HEK293 (cell line): ENCODE measurements at regions not wholly inside any gene's neighbourhood (a gene's known extent, or its start where the extent isn't known, plus 50 kb on each side); places are given as distances from the start of the nearest gene placed in this dataset.
A peak's percentile ranks its signal among the peaks of the same experiment; 100 is the strongest.

ENCODE experiments used
- CTCF ChIA-PET: fragments of 350-600 bp; formaldehyde crosslinking; extraction: SDS; loops from one replicate; lab custom pipeline; 2021; ENCODE audit warnings: antibody characterized with exemption; lab: Yijun Ruan, JAX
- POLR2A ChIA-PET: fragments of 300-600 bp; formaldehyde crosslinking; extraction: SDS; loops from one replicate; lab custom pipeline; 2020; ENCODE audit warnings: antibody characterized with exemption, inconsistent platforms; lab: Yijun Ruan, JAX
- H3K27ac ChIP-seq: fragments of 200-500 bp; sonication (Bioruptor generic); 2 replicates; pipeline ENCODE4 v1.5.1; 2014; ENCODE audit warnings: low read depth, low read length, control low read depth, inconsistent platforms; ENCODE audit errors: extremely low read depth
- H3K36me3 ChIP-seq, 2 experiments: fragments of 200-500 bp in 1 of 2; sonication (Bioruptor generic) in 1 of 2; 1 replicate in 1 of 2; 2 replicates in 1 of 2; pipeline ENCODE4 v1.5.1; 2014 to 2017; ENCODE audit warnings: inconsistent platforms in 2 of 2, low read length in 2 of 2; ENCODE audit not compliant: control insufficient read depth in 2 of 2, insufficient read depth in 1 of 2
- H3K4me1 ChIP-seq: fragments of 200-500 bp; sonication (Bioruptor generic); 2 replicates; pipeline ENCODE4 v1.5.1; 2014; ENCODE audit warnings: mild to moderate bottlenecking, low read length, inconsistent platforms; ENCODE audit not compliant: control insufficient read depth, insufficient read depth
- H3K4me3 ChIP-seq: 2 replicates; pipeline ENCODE4 v1.5.1; 2011; ENCODE audit warnings: low read depth, mild to moderate bottlenecking, control low read depth, low read length, moderate library complexity
- H3K9me3 ChIP-seq: fragments of 200-500 bp; sonication (Bioruptor generic); 2 replicates; pipeline ENCODE4 v1.5.1; 2014; ENCODE audit warnings: low read depth, low read length, inconsistent platforms; ENCODE audit not compliant: control insufficient read depth, insufficient read depth
- KLF16 ChIP-seq: fragments of 450-650 bp; formaldehyde crosslinking; IDR thresholded peaks from 2 replicates; pipeline ENCODE4 v1.5.1; 2017; ENCODE audit warnings: missing biosample characterization, missing genetic modification characterization
- KLF8 ChIP-seq: fragments of 450-650 bp; formaldehyde crosslinking; IDR thresholded peaks from 2 replicates; pipeline ENCODE4 v1.5.1; 2016; ENCODE audit warnings: missing biosample characterization, missing genetic modification characterization
- KLF9 ChIP-seq: fragments of 450-650 bp; formaldehyde crosslinking; IDR thresholded peaks from 2 replicates; pipeline ENCODE4 v1.5.1; 2016; ENCODE audit warnings: missing biosample characterization, missing genetic modification characterization, low read depth
- PRDM4 ChIP-seq: fragments of 450-650 bp; formaldehyde crosslinking; IDR thresholded peaks from 2 replicates; pipeline ENCODE4 v1.5.1; 2017; ENCODE audit warnings: missing biosample characterization, missing genetic modification characterization
- PRDM6 ChIP-seq: fragments of 450-650 bp; formaldehyde crosslinking; IDR thresholded peaks from 2 replicates; pipeline ENCODE4 v1.5.1; 2017; ENCODE audit warnings: missing biosample characterization, missing genetic modification characterization
- ZFP41 ChIP-seq: fragments of 450-650 bp; formaldehyde crosslinking; IDR thresholded peaks from 2 replicates; pipeline ENCODE4 v1.5.1; 2016; ENCODE audit warnings: missing biosample characterization, missing genetic modification characterization, borderline replicate concordance
- ZNF138 ChIP-seq: fragments of 450-650 bp; formaldehyde crosslinking; IDR thresholded peaks from 2 replicates; pipeline ENCODE4 v1.5.1; 2016; ENCODE audit warnings: missing biosample characterization, missing genetic modification characterization, borderline replicate concordance
- ZNF146 ChIP-seq: fragments of 450-650 bp; formaldehyde crosslinking; IDR thresholded peaks from 2 replicates; pipeline ENCODE4 v1.5.1; 2016; ENCODE audit warnings: missing biosample characterization, missing genetic modification characterization
- ZNF169 ChIP-seq: fragments of 450-650 bp; formaldehyde crosslinking; IDR thresholded peaks from 2 replicates; pipeline ENCODE4 v1.5.1; 2016; ENCODE audit warnings: missing biosample characterization, missing genetic modification characterization
- ZNF223 ChIP-seq: fragments of 450-650 bp; formaldehyde crosslinking; IDR thresholded peaks from 2 replicates; pipeline ENCODE4 v1.5.1; 2016; ENCODE audit warnings: missing biosample characterization, missing genetic modification characterization
- ZNF23 ChIP-seq: fragments of 450-650 bp; formaldehyde crosslinking; IDR thresholded peaks from 2 replicates; pipeline ENCODE4 v1.5.1; 2016; ENCODE audit warnings: missing biosample characterization, missing genetic modification characterization, borderline replicate concordance
- ZNF266 ChIP-seq: fragments of 450-650 bp; formaldehyde crosslinking; IDR thresholded peaks from 2 replicates; pipeline ENCODE4 v1.5.1; 2016; ENCODE audit warnings: missing biosample characterization, missing genetic modification characterization, low read depth
- ZNF292 ChIP-seq: fragments of 450-650 bp; formaldehyde crosslinking; IDR thresholded peaks from 2 replicates; pipeline ENCODE4 v1.5.1; 2016; ENCODE audit warnings: low read depth, missing biosample characterization, missing genetic modification characterization, borderline replicate concordance
- ZNF394 ChIP-seq: fragments of 450-650 bp; formaldehyde crosslinking; IDR thresholded peaks from 2 replicates; pipeline ENCODE4 v1.5.1; 2016; ENCODE audit warnings: missing biosample characterization, missing genetic modification characterization, mild to moderate bottlenecking, moderate library complexity, borderline replicate concordance
- ZNF423 ChIP-seq: fragments of 450-650 bp; formaldehyde crosslinking; IDR thresholded peaks from 2 replicates; pipeline ENCODE4 v1.5.1; 2016; ENCODE audit warnings: missing biosample characterization, missing genetic modification characterization
- ZNF514 ChIP-seq: fragments of 450-650 bp; formaldehyde crosslinking; IDR thresholded peaks from 2 replicates; pipeline ENCODE4 v1.5.1; 2016; ENCODE audit warnings: missing biosample characterization, missing genetic modification characterization
- ZNF521 ChIP-seq: fragments of 450-650 bp; formaldehyde crosslinking; IDR thresholded peaks from 2 replicates; pipeline ENCODE4 v1.5.1; 2017; ENCODE audit warnings: missing biosample characterization, mild to moderate bottlenecking, missing genetic modification characterization
- ZNF670 ChIP-seq: fragments of 450-650 bp; formaldehyde crosslinking; IDR thresholded peaks from 2 replicates; pipeline ENCODE4 v1.5.1; 2016; ENCODE audit warnings: missing biosample characterization, missing genetic modification characterization, low read depth
- ZNF76 ChIP-seq: fragments of 450-650 bp; formaldehyde crosslinking; IDR thresholded peaks from 2 replicates; pipeline ENCODE4; 2016; ENCODE audit warnings: low read depth, missing biosample characterization, missing genetic modification characterization, borderline replicate concordance
- ZNF785 ChIP-seq: fragments of 450-650 bp; formaldehyde crosslinking; IDR thresholded peaks from 2 replicates; pipeline ENCODE4 v1.5.1; 2016; ENCODE audit warnings: missing biosample characterization, missing genetic modification characterization
- ZNF791 ChIP-seq: fragments of 450-650 bp; formaldehyde crosslinking; IDR thresholded peaks from 2 replicates; pipeline ENCODE4 v1.5.1; 2016; ENCODE audit warnings: missing biosample characterization, missing genetic modification characterization
- ZNF792 ChIP-seq: fragments of 450-650 bp; formaldehyde crosslinking; IDR thresholded peaks from 2 replicates; pipeline ENCODE4 v1.5.1; 2016; ENCODE audit warnings: missing biosample characterization, missing genetic modification characterization
- ZSCAN23 ChIP-seq: fragments of 450-650 bp; formaldehyde crosslinking; IDR thresholded peaks from 2 replicates; pipeline ENCODE4 v1.5.1; 2016; ENCODE audit warnings: missing biosample characterization, missing genetic modification characterization
- TF ChIP-seq, protein P1 (sequence below): fragments of 450-650 bp; formaldehyde crosslinking; IDR thresholded peaks from 2 replicates; pipeline ENCODE4 v1.5.1; 2016; ENCODE audit warnings: missing biosample characterization, missing genetic modification characterization
- TF ChIP-seq, protein P2 (sequence below): fragments of 450-650 bp; formaldehyde crosslinking; IDR thresholded peaks from 2 replicates; pipeline ENCODE4 v1.5.1; 2016; ENCODE audit warnings: missing biosample characterization, missing genetic modification characterization
- TF ChIP-seq, protein P3 (sequence below): fragments of 450-650 bp; formaldehyde crosslinking; IDR thresholded peaks from 2 replicates; pipeline ENCODE4 v1.5.1; 2016; ENCODE audit warnings: missing biosample characterization, missing genetic modification characterization

GRCh38 chr22:46053563-46054090 is 76.7 kb upstream of the WNT7B start (continued):
- TF ChIP-seq, protein P1, sequence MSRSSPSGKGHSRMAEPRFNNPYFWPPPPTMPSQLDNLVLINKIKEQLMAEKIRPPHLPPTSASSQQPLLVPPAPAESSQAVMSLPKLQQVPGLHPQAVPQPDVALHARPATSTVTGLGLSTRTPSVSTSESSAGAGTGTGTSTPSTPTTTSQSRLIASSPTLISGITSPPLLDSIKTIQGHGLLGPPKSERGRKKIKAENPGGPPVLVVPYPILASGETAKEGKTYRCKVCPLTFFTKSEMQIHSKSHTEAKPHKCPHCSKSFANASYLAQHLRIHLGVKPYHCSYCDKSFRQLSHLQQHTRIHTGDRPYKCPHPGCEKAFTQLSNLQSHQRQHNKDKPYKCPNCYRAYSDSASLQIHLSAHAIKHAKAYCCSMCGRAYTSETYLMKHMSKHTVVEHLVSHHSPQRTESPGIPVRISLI (tag by site-specific recombination): no peak
- TF ChIP-seq ZNF423 (peak; percentile 50; the same call in 1 of the 2 replicates), KLF9 (tag by site-specific recombination) (peak; percentile 63; the same call in 1 of the 2 replicates), ZNF23 (tag by site-specific recombination) (no peak), KLF8 (peak; percentile 86; the same call in 1 of the 2 replicates), ZNF521 (tag by site-specific recombination) (no peak; the same call in 1 of the 2 replicates)

- peaks cover 16% of the 10 kb centered on the region for H3K4me1 ChIP-seq
- CTCF ChIA-PET: interaction anchor here (0.9 to 3.1 kb wide), 5 partner anchors 10 to 63 kb away, joined by 3 to 19 read pairs (median 4); no protein-coding TSS in a partner anchor
- no peaks in the 10 kb centered on the region for H3K36me3 ChIP-seq
- no peaks in the 10 kb centered on the region for H3K9me3 ChIP-seq
- H3K27ac ChIP-seq: peak overlapping the region; percentile 100
- H3K4me3 ChIP-seq: peak overlapping the region; percentile 74
- POLR2A ChIA-PET: interaction anchor here (0.6 to 6.2 kb wide), 10 partner anchors 9 to 56 kb away, joined by 3 to 42 read pairs (median 6); no protein-coding TSS in a partner anchor
- TF ChIP-seq ZNF76 (tag by site-specific recombination) (peak; percentile 75), ZNF394 (no peak), ZNF791 (tag by site-specific recombination) (no peak), ZNF138 (tag by site-specific recombination) (no peak), ZNF169 (tag by site-specific recombination) (no peak), ZNF792 (tag by site-specific recombination) (no peak), ZNF223 (tag by site-specific recombination) (no peak), ZNF292 (no peak), ZNF514 (no peak), ZNF146 (tag by site-specific recombination) (no peak), KLF16 (tag by site-specific recombination) (no peak), PRDM4 (tag by site-specific recombination) (no peak), ZSCAN23 (tag by site-specific recombination) (no peak), ZNF670 (tag by site-specific recombination) (no peak), PRDM6 (tag by site-specific recombination) (no peak; the same call in 1 of the 2 replicates), ZNF266 (tag by site-specific recombination) (no peak), ZFP41 (no peak), ZNF785 (tag by site-specific recombination) (no peak)
- TF ChIP-seq, protein P2, sequence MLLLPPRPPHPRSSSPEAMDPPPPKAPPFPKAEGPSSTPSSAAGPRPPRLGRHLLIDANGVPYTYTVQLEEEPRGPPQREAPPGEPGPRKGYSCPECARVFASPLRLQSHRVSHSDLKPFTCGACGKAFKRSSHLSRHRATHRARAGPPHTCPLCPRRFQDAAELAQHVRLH (tag by site-specific recombination): no peak
- TF ChIP-seq, protein P3, sequence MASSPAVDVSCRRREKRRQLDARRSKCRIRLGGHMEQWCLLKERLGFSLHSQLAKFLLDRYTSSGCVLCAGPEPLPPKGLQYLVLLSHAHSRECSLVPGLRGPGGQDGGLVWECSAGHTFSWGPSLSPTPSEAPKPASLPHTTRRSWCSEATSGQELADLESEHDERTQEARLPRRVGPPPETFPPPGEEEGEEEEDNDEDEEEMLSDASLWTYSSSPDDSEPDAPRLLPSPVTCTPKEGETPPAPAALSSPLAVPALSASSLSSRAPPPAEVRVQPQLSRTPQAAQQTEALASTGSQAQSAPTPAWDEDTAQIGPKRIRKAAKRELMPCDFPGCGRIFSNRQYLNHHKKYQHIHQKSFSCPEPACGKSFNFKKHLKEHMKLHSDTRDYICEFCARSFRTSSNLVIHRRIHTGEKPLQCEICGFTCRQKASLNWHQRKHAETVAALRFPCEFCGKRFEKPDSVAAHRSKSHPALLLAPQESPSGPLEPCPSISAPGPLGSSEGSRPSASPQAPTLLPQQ: peak; percentile 60; the same call in 1 of the 2 replicates
Measured at GRCh38 chr22:46054091-46055073, 77.4 kb upstream of the WNT7B start.
